HG02840 (cell line): ENCODE measurements at regions not wholly inside any gene's neighbourhood (a gene's known extent, or its start where the extent isn't known, plus 50 kb on each side); places are given as distances from the start of the nearest gene placed in this dataset.
"Not testable (repeated sequence)": the region's sequence is repeated elsewhere in the genome, so short reads cannot be mapped to it uniquely, and the experiment has no call there.

Experiments
- ATAC-seq: cut with Tn5 transposase; IDR thresholded peaks from one replicate; pipeline ENCODE4 v1.9.1; 2021; ENCODE audit warnings: mild to moderate bottlenecking, moderate library complexity, moderate number of reproducible peaks; ENCODE audit not compliant: unreplicated experiment, low FRiP score

DNA sequence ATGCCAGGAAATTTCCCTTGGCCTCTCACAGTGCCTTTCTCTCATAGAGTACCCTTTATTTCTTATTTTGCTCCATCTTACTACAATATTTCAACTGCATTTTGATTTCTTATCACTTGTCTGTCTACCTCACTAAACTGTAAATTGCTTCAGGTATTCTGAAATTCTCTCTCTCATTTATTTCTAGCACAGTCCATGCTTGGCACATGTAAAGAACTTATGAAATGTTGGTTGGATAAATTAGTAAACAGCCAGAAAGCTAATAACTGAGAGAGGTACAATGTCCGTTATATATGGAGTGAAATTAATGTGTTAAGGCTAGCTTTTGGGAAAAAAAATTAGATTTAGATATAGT, 138.3 kb upstream of the RFC3 start:
- ATAC-seq = no peak

DNA sequence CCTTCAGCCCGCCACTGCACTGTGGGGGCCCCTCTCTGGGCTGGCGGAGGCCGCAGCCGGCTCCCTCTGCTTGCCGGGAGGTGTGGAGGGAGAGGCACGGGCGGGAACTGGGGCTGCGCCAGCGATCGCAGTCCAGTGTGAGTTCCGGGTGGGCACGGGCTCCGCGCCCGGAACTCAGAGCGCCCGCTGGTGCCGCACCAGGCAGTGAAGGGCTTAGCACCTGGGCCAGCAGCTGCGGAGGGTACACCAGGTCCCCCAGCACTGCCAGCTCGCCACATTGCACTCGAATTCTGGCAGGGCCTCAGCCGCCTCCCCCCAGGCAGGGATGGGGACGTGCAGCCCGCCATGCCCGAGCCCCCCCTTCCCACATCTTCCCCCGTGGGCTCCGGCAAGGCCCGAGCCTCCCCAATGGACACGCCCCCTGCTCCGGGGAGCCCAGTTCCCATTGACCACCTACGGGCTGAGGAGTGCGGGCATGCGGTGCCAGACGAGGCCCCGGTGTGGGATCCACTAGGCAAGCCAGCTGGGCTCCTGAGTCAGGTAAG, 135.9 kb upstream of the RFC3 start:
- no peak for ATAC-seq

DNA sequence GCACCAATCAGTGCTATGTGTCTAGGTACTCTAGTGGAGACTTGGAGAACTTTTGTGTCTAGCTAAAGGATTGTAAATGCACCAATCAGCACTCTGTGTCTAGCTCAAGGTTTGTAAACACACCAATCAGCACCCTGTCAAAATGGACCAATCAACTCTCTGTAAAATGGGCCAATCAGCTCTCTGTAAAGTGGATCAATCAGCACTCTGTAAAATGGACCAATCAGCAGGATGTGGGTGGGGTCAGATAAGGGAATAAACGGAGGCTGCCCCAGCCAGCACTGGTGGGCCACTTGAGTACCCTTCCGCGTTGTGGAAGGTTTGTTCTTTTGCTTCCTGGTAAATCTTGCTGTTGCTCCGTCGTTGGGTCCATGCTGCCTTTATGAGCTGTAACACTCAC, 135.3 kb upstream of the RFC3 start:
- not testable (repeated sequence) for ATAC-seq

DNA sequence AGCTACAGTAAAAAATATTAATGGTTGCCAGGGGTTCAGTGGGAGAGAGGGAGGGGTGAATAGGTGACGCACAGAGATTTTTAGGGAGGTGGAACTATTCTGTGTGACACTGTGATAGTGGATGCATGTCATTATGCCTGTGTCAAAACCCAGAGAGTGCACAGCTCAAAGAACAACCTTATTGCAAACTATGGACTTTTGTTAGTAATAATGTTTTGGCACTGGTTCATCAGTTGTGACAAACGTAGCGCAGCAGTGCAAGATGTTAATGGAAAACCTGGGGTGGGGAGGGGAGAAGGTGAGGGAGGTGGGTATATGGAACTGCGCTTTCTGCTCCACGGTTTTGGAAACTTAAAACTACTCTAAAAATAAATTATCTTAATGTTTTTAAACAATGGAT, 134.6 kb upstream of the RFC3 start:
- no peak for ATAC-seq

DNA sequence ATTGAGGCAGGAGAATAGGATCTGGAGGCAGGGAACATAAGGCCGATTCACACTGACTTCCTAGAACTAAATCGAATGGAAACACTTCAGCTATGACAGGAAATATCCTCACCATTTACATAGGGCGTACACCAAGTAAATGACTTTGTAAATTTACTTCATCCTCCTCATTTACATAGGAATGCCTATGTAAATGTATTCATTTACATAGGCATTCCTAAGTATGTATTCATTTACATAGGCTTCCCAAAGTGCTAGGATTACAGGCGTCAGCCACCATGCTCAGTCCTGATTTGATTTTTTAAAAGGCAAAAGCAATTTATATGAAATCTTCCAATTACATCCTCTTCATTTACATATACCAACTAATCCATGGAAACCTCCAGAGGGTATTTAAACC, 133.1 kb upstream of the RFC3 start:
- ATAC-seq = no peak

DNA sequence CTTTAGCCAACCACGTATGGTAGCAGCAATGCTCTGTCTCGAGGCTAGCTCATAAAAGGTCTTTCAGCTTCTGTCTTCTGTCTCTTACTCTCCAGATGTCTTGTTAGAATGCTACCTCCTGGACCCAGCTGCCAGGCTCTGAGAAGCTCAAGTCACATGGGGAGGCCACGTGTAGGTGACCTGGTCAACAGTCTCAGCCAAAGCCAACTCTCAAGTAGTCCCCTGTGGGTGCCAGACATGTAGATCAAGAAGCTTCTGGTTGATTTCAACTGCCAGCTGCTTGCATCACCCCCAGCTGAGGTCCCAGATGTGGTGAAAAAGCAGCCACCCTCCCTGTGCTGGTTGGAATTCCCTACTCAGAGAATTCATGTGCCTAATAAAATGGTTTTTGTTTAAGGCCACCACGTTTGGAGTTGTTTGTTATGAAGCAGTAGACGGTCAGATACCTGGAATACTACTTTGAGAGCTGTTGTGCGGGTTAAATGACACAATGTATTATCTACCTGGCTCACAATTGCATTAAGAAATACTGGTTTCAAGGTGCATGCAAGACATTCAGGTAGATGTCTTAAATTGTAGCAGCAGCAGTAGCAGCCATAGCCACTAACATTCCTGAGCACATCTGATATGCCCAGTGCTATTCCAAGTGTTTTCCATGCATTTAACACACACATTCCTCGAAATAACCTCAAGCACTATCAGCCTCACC, 131.0 kb upstream of the RFC3 start:
- ATAC-seq = no peak

DNA sequence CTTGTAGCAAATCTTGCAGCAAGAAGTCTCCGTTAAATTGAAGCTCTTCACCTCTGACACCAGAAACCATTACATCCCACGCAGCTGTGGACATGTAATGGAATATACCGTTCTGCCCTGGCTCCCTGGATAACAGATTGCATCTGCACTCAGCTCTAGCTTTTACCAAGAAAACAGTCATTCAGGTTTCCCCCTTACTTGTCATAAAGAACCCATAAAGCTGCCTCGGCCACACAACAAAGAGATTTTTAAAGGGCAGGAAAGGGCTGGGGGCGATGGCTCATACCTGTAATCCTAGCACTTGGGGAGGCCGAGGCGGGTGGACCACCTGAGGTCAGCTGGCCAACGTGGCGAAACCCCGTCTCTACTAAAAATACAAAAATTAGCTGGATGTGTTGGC, 127.6 kb upstream of the RFC3 start:
- ATAC-seq = no peak

DNA sequence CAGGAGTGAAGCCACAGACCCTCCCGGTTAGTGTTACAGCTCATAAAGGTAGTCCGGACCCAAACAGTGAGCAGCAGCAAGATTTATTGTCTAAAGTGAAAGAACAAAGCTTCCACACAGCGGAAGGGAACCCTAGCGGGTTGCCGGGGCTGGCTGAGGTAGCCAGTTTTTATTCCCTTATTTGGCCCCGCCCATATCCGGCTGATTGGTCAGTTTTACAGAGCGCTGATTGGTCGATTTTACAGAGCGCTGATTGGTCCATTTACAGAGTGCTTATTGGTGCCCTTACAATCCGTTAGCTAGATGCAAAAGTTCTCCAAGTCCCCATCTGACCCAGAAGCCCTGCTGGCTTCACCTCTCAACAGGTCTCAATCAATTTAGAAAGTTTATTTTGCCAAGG, 126.0 kb upstream of the RFC3 start:
- ATAC-seq = no peak

DNA sequence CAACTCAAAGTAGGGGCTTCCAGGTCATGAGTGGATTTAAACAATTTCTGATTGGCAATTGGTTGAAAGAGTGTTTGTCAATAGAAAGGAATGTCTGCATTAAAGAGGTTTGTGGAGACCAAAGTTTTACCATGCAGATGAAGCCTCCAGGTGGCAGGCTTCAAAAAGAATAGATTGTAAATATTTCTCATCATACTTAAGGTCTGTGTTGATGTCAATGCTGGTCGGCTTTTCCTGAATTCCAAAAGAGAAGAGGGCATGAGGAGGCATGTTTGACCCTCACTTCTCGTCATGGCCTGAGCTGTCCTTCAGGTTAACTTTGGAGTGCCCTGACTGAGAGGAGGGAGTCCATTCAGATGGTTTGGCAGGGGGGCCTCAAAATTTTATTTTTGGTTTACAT, 125.4 kb upstream of the RFC3 start:
- no peak for ATAC-seq

DNA sequence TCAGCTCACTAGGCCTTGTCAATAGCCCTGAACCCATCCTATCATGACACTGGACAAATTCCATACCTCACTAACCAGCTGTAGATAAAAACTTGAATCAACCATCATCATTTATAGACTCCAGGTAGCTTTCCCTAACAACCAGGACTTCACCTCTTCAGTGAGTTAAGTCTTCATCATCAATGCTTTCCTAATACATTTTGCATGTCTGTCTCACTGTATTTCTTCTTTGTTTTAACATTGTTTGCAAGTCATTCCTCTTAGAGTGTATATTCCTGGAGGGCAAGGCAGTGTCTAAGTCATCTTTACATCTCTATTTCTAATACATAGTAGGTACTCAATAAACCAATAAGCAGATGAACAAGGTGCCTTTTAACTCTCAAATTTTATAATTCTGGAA, 123.4 kb upstream of the RFC3 start:
- no peak for ATAC-seq

DNA sequence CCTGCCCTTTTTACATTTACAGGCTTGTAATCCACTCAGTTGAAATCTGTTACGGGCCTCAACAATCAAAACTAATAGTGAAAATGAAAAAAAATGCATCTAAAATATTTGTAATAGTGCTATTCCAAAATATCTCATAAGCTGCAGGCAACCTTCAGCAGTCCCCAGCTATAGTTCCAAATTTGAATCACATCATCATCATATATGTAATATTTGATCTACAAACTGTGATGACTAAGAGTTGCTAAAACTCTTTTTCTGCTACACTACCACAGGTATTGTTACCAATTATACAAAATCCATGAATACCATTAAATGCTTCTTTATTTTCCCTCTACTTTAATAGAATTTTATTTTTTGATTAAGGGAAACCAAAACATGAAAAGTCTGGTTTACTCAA, 121.4 kb upstream of the RFC3 start:
- no peak for ATAC-seq

DNA sequence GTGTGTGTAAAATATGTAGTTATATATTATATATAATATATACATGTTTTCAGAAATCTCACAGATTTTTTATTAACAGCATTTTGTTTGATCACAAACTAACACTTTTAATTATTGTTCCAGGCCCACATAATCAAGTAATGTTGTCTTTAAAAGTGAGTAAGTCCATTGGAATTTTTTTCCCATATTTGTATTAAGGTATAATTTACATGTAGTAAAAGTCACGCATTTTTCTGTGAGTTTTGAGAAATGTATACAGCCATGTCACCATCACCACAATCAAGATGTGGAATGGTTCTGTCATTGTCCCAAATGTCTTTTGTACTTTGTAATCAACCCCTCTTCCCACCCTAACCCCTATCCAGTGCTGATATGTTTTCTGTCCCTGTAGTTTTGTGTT, 120.0 kb upstream of the RFC3 start:
- ATAC-seq = no peak

DNA sequence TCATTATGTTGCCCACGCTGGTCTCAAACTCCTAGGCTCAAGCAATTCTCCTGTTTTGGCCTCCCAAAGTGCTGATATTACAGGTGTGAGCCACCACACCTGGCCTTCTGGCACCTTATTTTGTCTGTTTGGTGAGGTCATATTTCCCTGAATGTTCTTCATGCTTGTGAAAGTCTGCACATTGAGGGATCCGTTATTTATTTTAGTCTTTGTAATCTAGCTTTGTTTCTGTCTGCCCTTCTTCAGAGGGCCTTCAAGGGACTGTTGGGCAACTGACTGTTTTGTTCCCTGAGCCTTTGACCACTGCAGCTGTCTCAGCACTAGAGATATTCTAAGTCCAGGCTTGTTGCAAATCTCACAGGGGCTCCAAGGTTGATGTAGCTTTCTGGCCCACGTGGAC, 110.5 kb upstream of the RFC3 start:
- no peak for ATAC-seq

DNA sequence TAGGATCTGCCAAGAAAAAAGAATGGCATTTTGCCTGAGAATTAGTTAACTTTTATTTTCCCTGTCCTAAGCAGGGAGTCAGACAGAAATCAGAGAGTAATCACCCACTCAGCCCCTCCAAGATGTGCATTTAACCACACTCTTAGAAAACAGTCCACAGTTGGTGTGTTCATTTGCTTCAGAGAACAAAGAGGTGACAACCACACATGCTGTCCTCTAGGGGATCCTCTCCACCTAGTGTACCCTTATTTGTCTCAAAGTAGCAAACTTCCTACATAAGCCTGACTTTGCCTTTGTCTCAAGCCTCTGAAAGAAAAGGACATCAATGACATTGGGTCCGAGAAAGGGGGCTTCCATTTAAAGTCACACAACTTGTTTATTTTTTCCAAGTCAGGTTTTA, 107.0 kb upstream of the RFC3 start:
- no peak for ATAC-seq

DNA sequence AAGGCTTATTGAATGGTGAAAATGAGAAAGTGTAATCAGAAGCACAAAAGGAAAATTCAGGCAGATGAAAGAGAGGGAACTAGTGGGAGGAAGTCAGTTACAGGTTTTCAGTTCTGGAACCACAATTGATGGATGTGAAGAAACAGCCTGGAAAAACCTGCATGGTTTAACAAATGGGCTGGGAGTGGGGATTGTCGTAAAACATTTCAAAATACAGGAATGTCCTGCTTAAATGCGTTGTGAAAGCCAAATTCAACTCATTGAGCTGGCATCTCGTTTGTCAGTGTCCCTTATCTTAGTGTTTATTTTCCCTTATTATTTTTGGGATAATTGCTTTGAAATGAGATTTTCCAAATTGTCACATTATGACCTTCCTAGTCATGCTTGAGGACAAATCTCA, 106.5 kb upstream of the RFC3 start:
- no peak for ATAC-seq

DNA sequence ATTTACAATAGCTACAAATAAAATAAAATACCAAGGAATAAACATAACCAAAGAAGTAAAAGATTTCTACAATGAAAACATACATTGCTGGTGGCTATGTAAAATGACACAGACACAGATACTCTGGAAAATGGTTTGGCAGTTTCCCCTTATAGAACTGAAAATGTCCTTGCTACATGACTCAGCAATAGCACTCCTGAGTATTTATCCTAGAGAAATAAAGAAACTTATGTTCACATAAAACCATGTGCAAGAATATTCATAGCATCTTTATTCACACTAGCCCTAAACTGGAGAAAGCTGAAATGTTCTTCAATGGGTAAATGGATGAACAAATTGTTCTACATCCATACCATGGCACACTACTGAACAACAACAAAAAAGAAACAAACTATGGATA, 100.2 kb upstream of the RFC3 start:
- ATAC-seq = no peak

DNA sequence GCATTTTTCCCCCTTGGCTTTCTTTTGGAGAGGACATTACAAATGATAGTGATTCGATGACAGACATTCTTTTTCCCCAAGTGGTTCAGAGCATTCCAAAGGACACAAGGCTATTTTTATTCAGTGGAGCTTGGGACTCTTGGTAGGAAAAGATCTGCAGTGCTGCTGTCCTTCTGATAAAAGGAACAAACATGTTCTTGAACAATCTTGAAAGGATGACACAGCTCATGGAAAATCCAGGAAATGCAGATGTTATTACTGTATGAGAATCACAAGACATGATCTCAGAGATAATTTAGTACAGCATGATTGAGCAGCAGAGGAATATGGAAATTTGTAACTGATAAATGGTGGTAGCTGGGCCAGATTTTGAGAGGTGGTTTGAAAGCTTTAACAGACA, 96.2 kb upstream of the RFC3 start:
- ATAC-seq = no peak

DNA sequence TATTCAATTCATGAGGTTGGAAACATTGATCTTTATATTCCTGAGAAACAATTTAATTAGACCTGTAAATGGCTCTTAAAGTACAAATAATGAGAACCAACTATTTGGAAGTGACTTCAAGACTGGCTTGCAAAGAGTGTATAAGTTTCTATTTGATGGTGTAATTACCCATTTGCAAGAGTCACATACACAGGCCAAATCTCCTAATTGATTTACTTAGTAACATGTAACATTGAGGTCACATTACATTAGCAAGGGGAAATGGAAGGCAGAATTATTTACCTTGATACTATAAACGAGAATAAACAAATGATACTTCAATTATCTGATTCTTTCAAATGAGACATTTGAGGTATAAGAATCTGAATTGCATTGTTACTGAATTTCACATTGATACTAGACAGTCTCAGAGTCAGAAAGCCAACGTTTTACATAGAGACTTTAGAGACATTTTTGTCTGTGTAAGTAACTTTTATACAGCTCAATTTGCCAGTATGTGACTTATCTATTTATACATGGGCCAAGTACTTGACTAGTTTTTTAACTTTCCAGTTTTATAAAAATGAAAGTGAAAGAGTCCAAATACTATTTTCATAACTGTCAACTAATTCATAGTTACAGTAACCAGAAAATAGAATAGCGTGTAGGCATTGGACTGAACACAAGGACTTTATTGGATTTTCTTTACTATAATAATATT, 95.6 kb upstream of the RFC3 start:
- ATAC-seq = no peak

DNA sequence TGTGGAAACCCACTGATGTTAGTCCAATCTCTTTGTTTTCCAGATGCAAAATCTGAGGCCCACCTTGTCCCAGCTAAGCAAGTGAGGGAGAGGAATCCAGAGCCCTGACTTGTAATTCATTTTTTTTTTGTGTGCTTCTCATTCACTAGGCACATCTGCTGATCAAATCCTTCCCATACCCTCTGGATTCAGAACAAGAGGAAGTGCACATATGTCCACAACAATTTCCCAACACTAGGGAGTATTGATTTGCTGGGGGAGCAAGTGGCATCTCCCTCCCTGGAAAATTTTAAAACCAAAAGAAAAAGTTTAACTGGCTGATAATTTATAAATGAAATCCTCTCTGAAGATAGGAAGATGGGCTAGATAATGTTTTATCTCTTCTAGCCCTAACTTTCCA, 94.6 kb upstream of the RFC3 start:
- ATAC-seq = no peak

DNA sequence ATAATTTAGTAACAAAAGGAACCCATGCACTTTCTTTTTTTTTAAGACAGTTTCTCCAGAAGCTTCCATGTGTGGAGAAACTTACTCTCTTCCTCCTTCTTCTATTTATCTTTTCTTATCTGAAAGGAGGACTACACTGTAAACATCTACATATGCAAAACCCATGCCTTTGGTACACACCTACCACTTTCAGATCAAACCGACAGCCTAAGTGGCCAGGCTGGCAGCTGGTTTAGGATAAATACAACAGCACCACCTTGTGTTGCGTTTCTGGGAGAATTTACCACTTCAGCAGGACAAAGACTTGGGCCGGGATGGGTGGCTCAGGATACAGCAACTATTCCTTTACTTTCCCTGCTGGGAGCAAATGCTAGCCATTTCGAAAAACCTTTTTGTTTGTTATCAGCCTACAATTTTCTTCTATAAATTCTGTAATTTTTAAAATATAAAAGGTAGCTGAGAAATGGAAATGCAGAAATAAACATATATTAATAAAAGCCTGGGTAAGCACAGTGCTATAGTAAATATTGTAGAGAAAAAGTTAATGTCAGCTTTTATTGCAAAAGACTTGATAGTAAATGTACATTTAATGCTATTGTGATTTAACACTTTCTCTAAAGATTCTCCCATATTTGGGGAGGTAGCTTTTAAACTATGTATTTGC, 94.0 kb upstream of the RFC3 start:
- ATAC-seq = no peak

DNA sequence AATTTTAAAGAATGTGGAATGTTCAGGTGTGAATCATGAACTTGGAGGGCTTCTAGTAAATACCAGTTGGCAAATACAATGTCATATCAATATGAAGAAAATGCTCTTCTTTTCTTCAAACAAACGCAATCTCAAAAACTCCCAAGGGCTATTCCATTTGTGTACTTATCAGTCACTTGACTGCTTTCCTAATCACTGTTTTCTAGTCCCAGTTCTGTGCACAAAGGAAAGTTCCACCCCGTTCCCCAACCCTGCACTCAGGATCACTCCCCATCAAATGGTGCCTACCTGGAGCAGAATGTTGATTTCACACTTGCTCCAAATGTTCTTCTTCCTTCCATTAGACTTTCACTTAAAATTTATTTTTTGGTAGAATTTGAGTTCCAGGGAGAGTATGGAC, 92.6 kb upstream of the RFC3 start:
- ATAC-seq = no peak
